B cell (primary cell): ENCODE measurements at regions not wholly inside any gene's neighbourhood (a gene's known extent, or its start where the extent isn't known, plus 50 kb on each side); places are given as distances from the start of the nearest gene placed in this dataset.

ENCODE experiments used
- ATAC-seq: fragments of 200-7000 bp; cut with Tn5 transposase; one replicate; pipeline ENCODE4 v1.10.0; 2021; ENCODE audit warnings: low read depth, mild to moderate bottlenecking, moderate number of reproducible peaks, moderate library complexity
- CTCF ChIA-PET: fragments of 350-600 bp; sonication (Branson Sonifier 250); formaldehyde crosslinking; loops from one replicate; lab custom pipeline; 2021; ENCODE audit warnings: antibody characterized with exemption, inconsistent platforms; lab: Charles Lee
- POLR2A ChIA-PET: fragments of 350-600 bp; sonication (Branson Sonifier 250); formaldehyde crosslinking; loops from one replicate; lab custom pipeline; 2021; ENCODE audit warnings: antibody characterized with exemption; lab: Charles Lee
- DNase-seq: peaks from one replicate; pipeline ENCODE4 v3.0.0; 2013
- H2AFZ ChIP-seq: 2 replicates; pipeline ENCODE4 v1.6.1; 2012; ENCODE audit warnings: mild to moderate bottlenecking, low read depth, low read length; ENCODE audit not compliant: insufficient read depth, poor library complexity, severe bottlenecking
- H3K27ac ChIP-seq, 2 donors: 1 replicate in 1 of 2; 2 replicates in 1 of 2; pipeline ENCODE4 v1.5.1; 2012 to 2013; ENCODE audit warnings: low read length in 2 of 2, mild to moderate bottlenecking in 2 of 2, moderate library complexity in 1 of 2
- H3K27me3 ChIP-seq, 4 experiments: fragments of 200-600 bp in 1 of 4; sonication (generic) in 1 of 4; replicated peaks in 1 of 4; 1 replicate in 2 of 4; 2 replicates in 2 of 4; pipeline versions ENCODE4 v1.6.1 to v1.7.0; 2013 to 2016; ENCODE audit warnings: low read length in 3 of 4, mild to moderate bottlenecking in 2 of 4, mixed read lengths in 1 of 4, moderate library complexity in 1 of 4; ENCODE audit not compliant: insufficient read depth in 4 of 4, control insufficient read depth in 3 of 4; ENCODE audit errors: control extremely low read depth in 1 of 4
- H3K36me3 ChIP-seq, 2 experiments: replicated peaks in 1 of 2; 1 replicate in 1 of 2; 2 replicates in 1 of 2; pipeline versions ENCODE4 v1.6.1 to v1.7.1; 2013; ENCODE audit warnings: low read length in 1 of 2; ENCODE audit not compliant: insufficient read depth in 2 of 2, control insufficient read depth in 1 of 2; ENCODE audit errors: control extremely low read depth in 1 of 2, extremely low read depth in 1 of 2
- H3K4me1 ChIP-seq, 2 donors: fragments of 200-600 bp in 1 of 2; sonication (generic) in 1 of 2; 1 replicate in 1 of 2; 2 replicates in 1 of 2; pipeline versions ENCODE4 v1.5.1 to v1.6.1; 2013 to 2017; ENCODE audit warnings: low read length in 2 of 2; ENCODE audit not compliant: control insufficient read depth in 2 of 2, insufficient read depth in 2 of 2
- H3K4me2 ChIP-seq: replicated peaks from 2 replicates; pipeline ENCODE3; 2012; ENCODE audit warnings: mild to moderate bottlenecking, low read depth, low read length; ENCODE audit not compliant: poor library complexity, severe bottlenecking
- H3K4me3 ChIP-seq, 5 experiments: fragments of 200-600 bp in 1 of 5; sonication (generic) in 1 of 5; 1 replicate in 3 of 5; 2 replicates in 2 of 5; pipeline versions ENCODE4 v1.5.1 to v1.7.0; 2011 to 2016; ENCODE audit warnings: low read length in 4 of 5, mild to moderate bottlenecking in 4 of 5, low read depth in 2 of 5, control low read depth in 1 of 5, moderate library complexity in 1 of 5; ENCODE audit not compliant: insufficient read depth in 1 of 5; ENCODE audit errors: control extremely low read depth in 1 of 5, extremely low read depth in 1 of 5
- H3K79me2 ChIP-seq: fragments of 200-600 bp; sonication (generic); one replicate; pipeline ENCODE4 v1.6.0; 2016; ENCODE audit warnings: low read length; ENCODE audit not compliant: control insufficient read depth, insufficient read depth
- H3K9ac ChIP-seq: fragments of 200-600 bp; sonication (generic); 2 replicates; pipeline ENCODE4 v1.6.1; 2017; ENCODE audit warnings: mild to moderate bottlenecking, low read length, moderate library complexity
- H3K9me3 ChIP-seq, 3 donors: one replicate each; pipeline versions ENCODE4 v1.6.1 to v1.7.1; 2013; ENCODE audit warnings: low read length in 2 of 3; ENCODE audit not compliant: control insufficient read depth in 2 of 3, insufficient read depth in 1 of 3; ENCODE audit errors: control extremely low read depth in 1 of 3
- H4K20me1 ChIP-seq: 2 replicates; pipeline ENCODE4 v1.6.0; 2012; ENCODE audit warnings: mild to moderate bottlenecking, low read length; ENCODE audit not compliant: insufficient read depth, control insufficient read depth, poor library complexity, severe bottlenecking
- H3K27ac Mint-ChIP-seq: one replicate; pipeline ENCODE4 v1.8.0; 2021; ENCODE audit warnings: mixed read lengths
- H3K27me3 Mint-ChIP-seq: one replicate; pipeline ENCODE4 v1.8.0; 2021; ENCODE audit warnings: mixed read lengths
- H3K4me1 Mint-ChIP-seq: one replicate; pipeline ENCODE4 v1.8.0; 2021; ENCODE audit warnings: mixed read lengths
- H3K4me3 Mint-ChIP-seq: one replicate; pipeline ENCODE4 v1.8.0; 2021; ENCODE audit warnings: mixed read lengths
- H3K9me3 Mint-ChIP-seq: one replicate; pipeline ENCODE4 v1.8.0; 2022; ENCODE audit warnings: mixed read lengths; ENCODE audit not compliant: insufficient read depth
- CTCF ChIP-seq: fragments of 200-600 bp; IDR thresholded peaks from one replicate; pipeline ENCODE4 v1.8.0; 2022; ENCODE audit warnings: antibody characterized with exemption, mild to moderate bottlenecking
- EZH2 ChIP-seq: IDR thresholded peaks from 2 replicates; pipeline ENCODE4 v1.6.1; 2012; ENCODE audit warnings: borderline replicate concordance, low read depth, mild to moderate bottlenecking, moderate library complexity, low read length; ENCODE audit not compliant: insufficient read depth, poor library complexity, severe bottlenecking
- WGBS: methylation state at CpG from one replicate; pipeline ENCODE4 v1.1.5; 2013; ENCODE audit warnings: missing lambda C conversion rate; ENCODE audit not compliant: insufficient coverage; 5-methylcytosine and 5-hydroxymethylcytosine counted together
- intact Hi-C: fragments of 100-400 bp; cut with micrococcal nuclease; formaldehyde crosslinking; loops from one replicate; pipeline ENCODE4 v1.10.0; 2022

GRCh38 chr10:117762126-117762818 is 219.7 kb downstream of the EMX2 start:
- no peak for DNase-seq
- Histone ChIP-seq H3K36me3 (no peaks in the 10 kb centered on the region), H4K20me1 (no peaks in the 10 kb centered on the region), H2AFZ (no peak overlapping the region), H3K9me3 (peaks cover 0 to 3% (median 0%) of the 10 kb centered on the region in 3 donors), H3K27me3 (no peaks in the 10 kb centered on the region), H3K27ac (no peak overlapping the region), H3K4me3 (no peak overlapping the region), H3K4me2 (no peak overlapping the region), H3K9ac (no peak overlapping the region), H3K79me2 (no peaks in the 10 kb centered on the region), H3K4me1 (no peaks in the 10 kb centered on the region)
- intact Hi-C loops, result no loop called here
- Mint-ChIP-seq H3K27me3 (no peaks in the 10 kb centered on the region), H3K4me3 (no peak overlapping the region), H3K4me1 (no peaks in the 10 kb centered on the region), H3K27ac (no peak overlapping the region), H3K9me3 (no peaks in the 10 kb centered on the region)
- 96% methylated on average over 12 of the region's 14 CpGs for WGBS
- ATAC-seq, result no peak
- ChIA-PET CTCF (no interaction called here), POLR2A (no interaction called here)
- TF ChIP-seq CTCF (no peak), EZH2 (no peak)

- Histone ChIP-seq H3K4me1 (no peaks in the 10 kb centered on the region), H2AFZ (no peak overlapping the region), H3K4me3 (no peak overlapping the region), H3K9ac (no peak overlapping the region), H3K36me3 (no peaks in the 10 kb centered on the region), H3K79me2 (no peaks in the 10 kb centered on the region), H3K4me2 (no peak overlapping the region), H3K9me3 (peaks cover 0 to 3% (median 0%) of the 10 kb centered on the region in 3 donors), H3K27me3 (no peaks in the 10 kb centered on the region), H4K20me1 (no peaks in the 10 kb centered on the region), H3K27ac (no peak overlapping the region)
- no peak for DNase-seq
- ChIA-PET POLR2A (no interaction called here), CTCF (no interaction called here)
- Mint-ChIP-seq H3K4me3 (no peak overlapping the region), H3K27ac (no peak overlapping the region), H3K9me3 (no peaks in the 10 kb centered on the region), H3K4me1 (no peaks in the 10 kb centered on the region), H3K27me3 (no peaks in the 10 kb centered on the region)
- 71% methylated on average over 8 of the region's 9 CpGs for WGBS
- TF ChIP-seq EZH2 (no peak), CTCF (no peak)
- ATAC-seq, result no peak
- intact Hi-C loops, result no loop called here
Observed at GRCh38 chr10:117762819-117763172, 220.2 kb downstream of the EMX2 start.
